Heart left ventricle (tissue), 16 donors: ENCODE measurements at regions not wholly inside any gene's neighbourhood (a gene's known extent, or its start where the extent isn't known, plus 50 kb on each side); places are given as distances from the start of the nearest gene placed in this dataset.

Experiments
- ATAC-seq, 4 donors: fragments of 200-7000 bp; cut with Tn5 transposase; one replicate each; pipeline ENCODE4 v1.9.1; 2020 to 2022; ENCODE audit warnings: moderate library complexity in 4 of 4, mild to moderate bottlenecking in 3 of 4, moderate number of reproducible peaks in 1 of 4
- DNase-seq, 5 donors: peaks; one replicate each; pipeline ENCODE4 v3.0.0-alpha.2; 2020
- H3K27ac ChIP-seq, 12 donors: fragments of 200-600 bp; sonication (generic) in 4 of 12; one replicate each; pipeline versions ENCODE4 v1.5.0 to v1.8.0; 2016 to 2022; ENCODE audit warnings: mild to moderate bottlenecking in 2 of 12
- H3K27me3 ChIP-seq, 9 donors: fragments of 200-600 bp; sonication (generic) in 2 of 9; one replicate each; pipeline versions ENCODE4 v1.5.1 to v1.8.0; 2016 to 2022; ENCODE audit warnings: mild to moderate bottlenecking in 3 of 9
- H3K36me3 ChIP-seq, 9 donors: fragments of 200-600 bp; sonication (generic) in 2 of 9; one replicate each; pipeline versions ENCODE4 v1.5.0 to v1.8.0; 2018 to 2022; ENCODE audit warnings: mild to moderate bottlenecking in 2 of 9
- H3K4me1 ChIP-seq, 12 donors: fragments of 200-600 bp; sonication (generic) in 4 of 12; one replicate each; pipeline versions ENCODE4 v1.5.0 to v1.8.0; 2016 to 2022; ENCODE audit warnings: mild to moderate bottlenecking in 3 of 12
- H3K4me3 ChIP-seq, 12 donors: fragments of 200-600 bp; sonication (generic) in 4 of 12; one replicate each; pipeline versions ENCODE4 v1.5.0 to v1.8.0; 2017 to 2022; ENCODE audit warnings: mild to moderate bottlenecking in 9 of 12, moderate library complexity in 4 of 12
- H3K9me3 ChIP-seq, 12 donors: fragments of 200-600 bp; sonication (generic) in 4 of 12; one replicate each; pipeline versions ENCODE4 v1.5.0 to v1.8.0; 2016 to 2022; ENCODE audit warnings: mild to moderate bottlenecking in 1 of 12
- CTCF ChIP-seq, 12 donors: fragments of 200-600 bp; sonication (generic) in 4 of 12; IDR thresholded peaks; one replicate each; pipeline versions ENCODE4 v1.5.0 to v1.8.0; 2018 to 2022; ENCODE audit warnings: antibody characterized with exemption in 12 of 12, mild to moderate bottlenecking in 5 of 12
- POLR2A ChIP-seq, 2 donors: fragments of 450-650 bp; IDR thresholded peaks; one replicate each; pipeline ENCODE4 v1.6.1; 2017; ENCODE audit warnings: antibody characterized with exemption in 2 of 2, mild to moderate bottlenecking in 2 of 2, moderate library complexity in 2 of 2
- WGBS, 4 donors: extraction: QIAGEN DNeasy Blood & Tissue Kit in 2 of 4; methylation state at CpG; one replicate each; pipeline versions ENCODE4 v1.1.5 to v1.1.7; 2013 to 2018; 5-methylcytosine and 5-hydroxymethylcytosine counted together
- intact Hi-C, 10 donors: fragments of 100-400 bp; cut with DNase I; formaldehyde crosslinking; loops; one replicate each; pipeline versions ENCODE4 v1.11.1 to v1.14.2; 2022
- donor health status: ischemic (EF 13 %, LVEDD 7.1; RV severe dilation, severe dysfunction).
- donor health status: healthy with polysubstance abuse.
- donor health status: DM: no; HTN: yes; CAD: no.
- donor health status: DM: no; HTN: no; CAD: no.
- donor health status: ischemic (EF 25% LVEDD 6.9; RV normal size, moderate dysfunction).
- donor health status: ischemic (EF 25% LVEDD 5.7; RV mildly dilated, moderate dysfunction).
- donor health status: healthy.
- donor health status: DM: yes; HTN: yes; CAD: no.
- donor health status: ischemic (EF 35%, LVEDD 5.7; RV mildly dilated, moderate dysfunction).
- donor health status: nonischemic (EF 11% LVEDD 7.7; RV severe dilation, severe dysfunction).
- donor health status: DM: yes; HTN: yes; CAD: no.
- donor health status: PGD.
- donor health status: ischemic (EF 29% LVEDD 5.4; RV normal size, mild dysfunction).
- donor health status: nonischemic (EF 23%, LVEDD 6.1; RV moderate dilation, normal function).

DNA sequence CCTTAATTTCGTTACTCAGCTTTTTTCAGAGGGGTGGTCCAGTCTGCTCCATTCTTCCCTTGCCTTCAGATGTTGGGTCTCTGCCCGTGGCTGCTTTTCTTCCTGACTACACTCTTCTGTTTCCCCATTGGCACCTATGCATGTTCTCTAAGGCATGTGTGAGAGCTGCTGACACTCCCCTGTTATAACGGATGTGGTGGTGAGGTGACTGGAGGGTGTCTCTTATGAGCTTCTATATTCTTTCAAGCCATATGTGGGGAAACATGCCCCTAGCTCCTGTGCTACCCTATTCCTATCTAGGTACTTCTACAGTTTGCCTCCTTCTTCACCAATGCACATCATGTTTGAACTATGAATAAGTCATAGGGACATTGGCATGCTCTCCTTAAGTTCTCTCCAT, 643.2 kb downstream of the RPL10L start:
- no peaks in the 10 kb centered on the region for H3K36me3 ChIP-seq
- H3K27me3 ChIP-seq = no peaks in the 10 kb centered on the region
- intact Hi-C loops = no loop called here
- no peak for TF ChIP-seq POLR2A (IDR thresholded peaks at IDR 0.05)
- TF ChIP-seq CTCF (IDR thresholded peaks at IDR 0.05) = no peak
- H3K9me3 ChIP-seq = peaks cover 0 to 12% (median 0%) of the 10 kb centered on the region in 12 donors
- H3K4me1 ChIP-seq = no peaks in the 10 kb centered on the region
- no peak overlapping the region for H3K4me3 ChIP-seq
- 70 to 78% (median 73%) methylated on average over 3 of the region's 3 CpGs for WGBS, 4 donors
- H3K27ac ChIP-seq = no peak overlapping the region
- ATAC-seq (no peak), DNase-seq (no peak)

DNA sequence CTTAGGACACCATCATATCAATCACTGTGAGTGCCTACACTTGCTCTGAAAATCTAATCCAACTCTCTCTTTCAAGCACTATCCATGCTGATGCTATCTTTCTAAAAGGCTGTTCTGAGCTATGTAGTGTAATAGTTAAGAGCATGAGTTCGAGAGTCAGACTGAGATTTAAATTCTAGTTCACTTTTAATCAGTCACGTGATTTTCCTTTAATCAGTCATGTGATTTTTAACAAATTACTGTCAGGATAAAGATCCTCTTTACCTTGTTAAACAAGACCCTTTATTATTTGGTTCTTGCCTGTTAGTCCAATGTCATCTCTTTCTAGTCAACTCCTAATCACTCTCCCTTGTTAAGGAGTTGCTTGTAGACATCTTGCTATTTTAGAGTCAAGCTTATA, 653.0 kb downstream of the RPL10L start:
- ATAC-seq (no peak), DNase-seq (no peak)
- Histone ChIP-seq H3K36me3 (no peaks in the 10 kb centered on the region), H3K27me3 (no peaks in the 10 kb centered on the region), H3K9me3 (peaks cover 0 to 17% (median 0%) of the 10 kb centered on the region in 12 donors), H3K4me3 (no peak overlapping the region), H3K27ac (no peak overlapping the region), H3K4me1 (no peaks in the 10 kb centered on the region)
- WGBS, 4 donors = 60 to 70% (median 61%) methylated on average over 2 of the region's 2 CpGs
- no peak for TF ChIP-seq CTCF (IDR thresholded peaks at IDR 0.05)
- TF ChIP-seq POLR2A (IDR thresholded peaks at IDR 0.05) = no peak
- intact Hi-C loops = no loop called here

- intact Hi-C loops = no loop called here
- 75 to 83% (median 80%) methylated on average over 3 of the region's 3 CpGs for WGBS, 4 donors
- ATAC-seq = no peak
- H3K27me3 ChIP-seq = no peaks in the 10 kb centered on the region
- peaks cover 0 to 16% (median 0%) of the 10 kb centered on the region in 12 donors for H3K9me3 ChIP-seq
- no peaks in the 10 kb centered on the region for H3K36me3 ChIP-seq
- no peak overlapping the region for H3K4me3 ChIP-seq
- DNase-seq = no peak
- H3K4me1 ChIP-seq = no peaks in the 10 kb centered on the region
- peak in 2 of 12 donors; percentile 17 to 22 for TF ChIP-seq CTCF (IDR thresholded peaks at IDR 0.05)
- no peak for TF ChIP-seq POLR2A (IDR thresholded peaks at IDR 0.05)
- no peak overlapping the region for H3K27ac ChIP-seq
These were observed 661.3 kb downstream of the RPL10L start for GRCh38 chr14:45990252-45990651.

- DNase-seq (no peak), ATAC-seq (no peak)
- intact Hi-C loops = no loop called here
- WGBS, 4 donors = 68 to 84% (median 74%) methylated on average over 2 of the region's 2 CpGs
- Histone ChIP-seq H3K27me3 (no peaks in the 10 kb centered on the region), H3K27ac (no peak overlapping the region), H3K4me3 (no peak overlapping the region), H3K4me1 (no peaks in the 10 kb centered on the region), H3K9me3 (no peaks in the 10 kb centered on the region), H3K36me3 (no peaks in the 10 kb centered on the region)
- TF ChIP-seq POLR2A (IDR thresholded peaks at IDR 0.05) (no peak), CTCF (IDR thresholded peaks at IDR 0.05) (no peak)
These were observed 675.6 kb downstream of the RPL10L start for GRCh38 chr14:45976001-45976400.
